SK-N-SH (cell line): ENCODE measurements at regions not wholly inside any gene's neighbourhood (a gene's known extent, or its start where the extent isn't known, plus 50 kb on each side); places are given as distances from the start of the nearest gene placed in this dataset.
A peak's percentile ranks its signal among the peaks of the same experiment; 100 is the strongest.

Source experiments
- CHD2 ChIP-seq: fragments of 150-350 bp; IDR thresholded peaks from 2 replicates; pipeline ENCODE4 v1.6.1; 2018; ENCODE audit warnings: low read length; ENCODE audit not compliant: partially characterized antibody
- ELF1 ChIP-seq: IDR thresholded peaks from 2 replicates; pipeline ENCODE4 v1.4.0; 2012
- EP300 ChIP-seq, 2 experiments: IDR thresholded peaks; 2 replicates each; pipeline versions ENCODE4 v1.4.0 to v1.6.1; 2012; ENCODE audit warnings: borderline replicate concordance in 1 of 2, low read depth in 1 of 2, low read length in 1 of 2
- FOXJ3 ChIP-seq: sonication (generic); formaldehyde crosslinking; IDR thresholded peaks from 2 replicates; pipeline ENCODE4 v1.5.1; 2020; ENCODE audit warnings: mild to moderate bottlenecking, missing genetic modification reagents
- FOXM1 ChIP-seq: IDR thresholded peaks from 2 replicates; pipeline ENCODE4 v1.4.0; 2012; ENCODE audit warnings: low read depth, mild to moderate bottlenecking
- MEF2A ChIP-seq: IDR thresholded peaks from 2 replicates; pipeline ENCODE4 v1.4.0; 2012; ENCODE audit warnings: low read depth, borderline replicate concordance
- MXI1 ChIP-seq: IDR thresholded peaks from 2 replicates; pipeline ENCODE4 v1.6.1; 2012; ENCODE audit warnings: mild to moderate bottlenecking, low read depth, low read length, improper control_type of control experiment
- NFIC ChIP-seq: IDR thresholded peaks from 2 replicates; pipeline ENCODE4 v1.4.0; 2012; ENCODE audit warnings: borderline replicate concordance
- POLR2AphosphoS5 ChIP-seq: IDR thresholded peaks from 2 replicates; pipeline ENCODE4 v1.6.1; 2012; ENCODE audit warnings: low read depth, low read length
- RFX5 ChIP-seq: IDR thresholded peaks from 2 replicates; pipeline ENCODE4 v1.6.1; 2012; ENCODE audit warnings: mild to moderate bottlenecking, improper control_type of control experiment, low read length
- SIN3A ChIP-seq: IDR thresholded peaks from 2 replicates; pipeline ENCODE4 v1.6.1; 2012; ENCODE audit warnings: low read depth, mild to moderate bottlenecking, low read length, moderate library complexity, borderline replicate concordance
- TAF1 ChIP-seq: IDR thresholded peaks from 2 replicates; pipeline ENCODE4 v1.6.1; 2012; ENCODE audit warnings: low read depth, mild to moderate bottlenecking, low read length, moderate library complexity, borderline replicate concordance
- TCF12 ChIP-seq: IDR thresholded peaks from 2 replicates; pipeline ENCODE4 v1.4.0; 2012
- TEAD4 ChIP-seq: IDR thresholded peaks from 2 replicates; pipeline ENCODE4 v1.4.0; 2012; ENCODE audit warnings: mild to moderate bottlenecking, borderline replicate concordance; ENCODE audit not compliant: insufficient read depth
- YY1 ChIP-seq: IDR thresholded peaks from 2 replicates; pipeline ENCODE4 v1.4.0; 2012; ENCODE audit warnings: low read depth, mild to moderate bottlenecking
- TF ChIP-seq, protein P1 (sequence below): IDR thresholded peaks from 2 replicates; pipeline ENCODE4; 2012
- TF ChIP-seq, protein P2 (sequence below): IDR thresholded peaks from 2 replicates; pipeline ENCODE4 v1.4.0; 2012; ENCODE audit warnings: low read depth, borderline replicate concordance
- TF ChIP-seq, protein P3 (sequence below): IDR thresholded peaks from 2 replicates; pipeline ENCODE4 v1.6.1; 2012; ENCODE audit warnings: mild to moderate bottlenecking, low read depth, low read length, moderate library complexity
- TF ChIP-seq, protein P4 (sequence below): fragments of 150-350 bp; IDR thresholded peaks from 2 replicates; pipeline ENCODE4 v1.6.1; 2016; ENCODE audit warnings: mild to moderate bottlenecking, low read depth, low read length

DNA sequence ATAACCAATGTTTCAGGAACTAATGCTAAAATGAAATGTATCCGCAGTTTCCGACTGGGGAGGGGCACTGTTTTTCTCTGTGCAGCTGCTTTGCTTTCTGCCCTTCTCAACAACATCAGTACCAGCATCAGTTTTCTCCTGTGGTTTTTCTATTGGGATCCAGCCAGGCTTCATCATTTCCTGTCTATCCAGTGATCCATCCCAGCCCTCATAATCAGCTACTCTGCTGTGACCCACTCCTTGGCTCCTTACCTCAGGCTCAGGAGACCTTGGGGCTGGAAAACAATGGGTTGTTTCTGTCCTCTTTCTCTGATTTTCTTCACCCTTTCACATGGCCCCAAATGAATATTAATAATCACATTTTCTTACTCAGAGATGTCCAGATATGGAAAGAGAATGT lies 222.2 kb upstream of the DKK2 start (continued):
- TF ChIP-seq TEAD4 (peak; percentile 89), CHD2 (no peak), ELF1 (peak; percentile 44; the same call in 1 of the 2 replicates), TAF1 (peak; percentile 76; the same call in 1 of the 2 replicates), RFX5 (no peak), MXI1 (no peak), SIN3A (peak; percentile 71; the same call in 1 of the 2 replicates), FOXJ3 (CRISPR knock-in tag) (no peak), YY1 (no peak), NFIC (peak; percentile 99), POLR2AphosphoS5 (peak; percentile 89), EP300 (IDR thresholded peaks at IDR 0.05; ENCODE audit: borderline replicate concordance in 1 of 2, low read depth in 1 of 2, low read length in 1 of 2) (peak; percentile 87 to 99), FOXM1 (peak; percentile 96), TCF12 (peak; percentile 99), MEF2A (no peak)
- TF ChIP-seq, protein P1, sequence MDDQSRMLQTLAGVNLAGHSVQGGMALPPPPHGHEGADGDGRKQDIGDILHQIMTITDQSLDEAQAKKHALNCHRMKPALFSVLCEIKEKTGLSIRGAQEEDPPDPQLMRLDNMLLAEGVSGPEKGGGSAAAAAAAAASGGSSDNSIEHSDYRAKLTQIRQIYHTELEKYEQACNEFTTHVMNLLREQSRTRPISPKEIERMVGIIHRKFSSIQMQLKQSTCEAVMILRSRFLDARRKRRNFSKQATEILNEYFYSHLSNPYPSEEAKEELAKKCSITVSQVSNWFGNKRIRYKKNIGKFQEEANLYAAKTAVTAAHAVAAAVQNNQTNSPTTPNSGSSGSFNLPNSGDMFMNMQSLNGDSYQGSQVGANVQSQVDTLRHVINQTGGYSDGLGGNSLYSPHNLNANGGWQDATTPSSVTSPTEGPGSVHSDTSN = peak; percentile 91
- TF ChIP-seq, protein P2, sequence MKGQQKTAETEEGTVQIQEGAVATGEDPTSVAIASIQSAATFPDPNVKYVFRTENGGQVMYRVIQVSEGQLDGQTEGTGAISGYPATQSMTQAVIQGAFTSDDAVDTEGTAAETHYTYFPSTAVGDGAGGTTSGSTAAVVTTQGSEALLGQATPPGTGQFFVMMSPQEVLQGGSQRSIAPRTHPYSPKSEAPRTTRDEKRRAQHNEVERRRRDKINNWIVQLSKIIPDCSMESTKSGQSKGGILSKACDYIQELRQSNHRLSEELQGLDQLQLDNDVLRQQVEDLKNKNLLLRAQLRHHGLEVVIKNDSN = no peak; the same call in 1 of the 2 replicates
- TF ChIP-seq, protein P3, sequence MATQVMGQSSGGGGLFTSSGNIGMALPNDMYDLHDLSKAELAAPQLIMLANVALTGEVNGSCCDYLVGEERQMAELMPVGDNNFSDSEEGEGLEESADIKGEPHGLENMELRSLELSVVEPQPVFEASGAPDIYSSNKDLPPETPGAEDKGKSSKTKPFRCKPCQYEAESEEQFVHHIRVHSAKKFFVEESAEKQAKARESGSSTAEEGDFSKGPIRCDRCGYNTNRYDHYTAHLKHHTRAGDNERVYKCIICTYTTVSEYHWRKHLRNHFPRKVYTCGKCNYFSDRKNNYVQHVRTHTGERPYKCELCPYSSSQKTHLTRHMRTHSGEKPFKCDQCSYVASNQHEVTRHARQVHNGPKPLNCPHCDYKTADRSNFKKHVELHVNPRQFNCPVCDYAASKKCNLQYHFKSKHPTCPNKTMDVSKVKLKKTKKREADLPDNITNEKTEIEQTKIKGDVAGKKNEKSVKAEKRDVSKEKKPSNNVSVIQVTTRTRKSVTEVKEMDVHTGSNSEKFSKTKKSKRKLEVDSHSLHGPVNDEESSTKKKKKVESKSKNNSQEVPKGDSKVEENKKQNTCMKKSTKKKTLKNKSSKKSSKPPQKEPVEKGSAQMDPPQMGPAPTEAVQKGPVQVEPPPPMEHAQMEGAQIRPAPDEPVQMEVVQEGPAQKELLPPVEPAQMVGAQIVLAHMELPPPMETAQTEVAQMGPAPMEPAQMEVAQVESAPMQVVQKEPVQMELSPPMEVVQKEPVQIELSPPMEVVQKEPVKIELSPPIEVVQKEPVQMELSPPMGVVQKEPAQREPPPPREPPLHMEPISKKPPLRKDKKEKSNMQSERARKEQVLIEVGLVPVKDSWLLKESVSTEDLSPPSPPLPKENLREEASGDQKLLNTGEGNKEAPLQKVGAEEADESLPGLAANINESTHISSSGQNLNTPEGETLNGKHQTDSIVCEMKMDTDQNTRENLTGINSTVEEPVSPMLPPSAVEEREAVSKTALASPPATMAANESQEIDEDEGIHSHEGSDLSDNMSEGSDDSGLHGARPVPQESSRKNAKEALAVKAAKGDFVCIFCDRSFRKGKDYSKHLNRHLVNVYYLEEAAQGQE = no peak
- TF ChIP-seq, protein P4, sequence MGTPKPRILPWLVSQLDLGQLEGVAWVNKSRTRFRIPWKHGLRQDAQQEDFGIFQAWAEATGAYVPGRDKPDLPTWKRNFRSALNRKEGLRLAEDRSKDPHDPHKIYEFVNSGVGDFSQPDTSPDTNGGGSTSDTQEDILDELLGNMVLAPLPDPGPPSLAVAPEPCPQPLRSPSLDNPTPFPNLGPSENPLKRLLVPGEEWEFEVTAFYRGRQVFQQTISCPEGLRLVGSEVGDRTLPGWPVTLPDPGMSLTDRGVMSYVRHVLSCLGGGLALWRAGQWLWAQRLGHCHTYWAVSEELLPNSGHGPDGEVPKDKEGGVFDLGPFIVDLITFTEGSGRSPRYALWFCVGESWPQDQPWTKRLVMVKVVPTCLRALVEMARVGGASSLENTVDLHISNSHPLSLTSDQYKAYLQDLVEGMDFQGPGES = no peak
